ENCODE measurements at regions not wholly inside any gene's neighbourhood (a gene's known extent, or its start where the extent isn't known, plus 50 kb on each side); places are given as distances from the start of the nearest gene placed in this dataset.
"Not testable (repeated sequence)": the region's sequence is repeated elsewhere in the genome, so short reads cannot be mapped to it uniquely, and the experiment has no call there.

- H3K4me3 ChIP-seq (replicated peaks in 1 of 4; ENCODE audit: control extremely low read depth in 1 of 4, insufficient read depth in 1 of 4, low read depth in 3 of 4, low read length in 4 of 4): no peak overlapping the region
- no peak for TF ChIP-seq CTCF (conservative IDR thresholded peaks at IDR 0.05 in 1 of 2, IDR thresholded peaks at IDR 0.05 in 1 of 2; ENCODE audit: low read depth in 1 of 2, low read length in 2 of 2)
- TF ChIP-seq EZH2 (IDR thresholded peaks at IDR 0.05; ENCODE audit: low read length, missing control alignments): no peak
These were observed 468.2 kb downstream of the XYLT1 start for GRCh38 chr16:17002565-17002964.

GRCh38 chr16:17005963-17006362 lies 464.8 kb downstream of the XYLT1 start:
- H3K9me3 ChIP-seq (ENCODE audit: control insufficient read depth, insufficient read depth, low read depth, low read length); H3K4me2 ChIP-seq (ENCODE audit: extremely low read depth, insufficient read depth, low read length); H3K4me1 ChIP-seq (ENCODE audit: control insufficient read depth, extremely low read depth, insufficient read depth, low read length); H3K4me3 ChIP-seq (replicated peaks in 1 of 4; ENCODE audit: control extremely low read depth in 1 of 4, insufficient read depth in 1 of 4, low read depth in 3 of 4, low read length in 4 of 4); H2AFZ ChIP-seq (ENCODE audit: low read length); H4K20me1 ChIP-seq (ENCODE audit: control insufficient read depth, extremely low read depth, insufficient read depth, low read length); H3K79me2 ChIP-seq (ENCODE audit: control insufficient read depth, insufficient read depth, low read length); H3K27ac ChIP-seq (ENCODE audit: insufficient read depth, low read length); DNase-seq (ENCODE audit: low read depth in 2 of 2); H3K36me3 ChIP-seq (ENCODE audit: control insufficient read depth, insufficient read depth, low read length); H3K9ac ChIP-seq (ENCODE audit: insufficient read depth, low read length); H3K27me3 ChIP-seq (ENCODE audit: control insufficient read depth, insufficient read depth, low read length): not testable (repeated sequence)

More at GRCh38 chr16:17002565-17002964, 468.2 kb downstream of the XYLT1 start:
- no peaks in the 10 kb centered on the region for H3K79me2 ChIP-seq (ENCODE audit: control insufficient read depth, insufficient read depth, low read length)
- no peak overlapping the region for H2AFZ ChIP-seq (ENCODE audit: low read length)
- no peak overlapping the region for H3K4me2 ChIP-seq (ENCODE audit: extremely low read depth, insufficient read depth, low read length)
- no peak overlapping the region for H3K27ac ChIP-seq (ENCODE audit: insufficient read depth, low read length)
- H3K9ac ChIP-seq (ENCODE audit: insufficient read depth, low read length): no peak overlapping the region
- H3K9me3 ChIP-seq (ENCODE audit: control insufficient read depth, insufficient read depth, low read depth, low read length): no peaks in the 10 kb centered on the region
- H4K20me1 ChIP-seq (ENCODE audit: control insufficient read depth, extremely low read depth, insufficient read depth, low read length): no peaks in the 10 kb centered on the region
- H3K27me3 ChIP-seq (ENCODE audit: control insufficient read depth, insufficient read depth, low read length): no peaks in the 10 kb centered on the region
- no peak for DNase-seq (ENCODE audit: low read depth in 2 of 2)
- H3K36me3 ChIP-seq (ENCODE audit: control insufficient read depth, insufficient read depth, low read length): no peaks in the 10 kb centered on the region
- no peaks in the 10 kb centered on the region for H3K4me1 ChIP-seq (ENCODE audit: control insufficient read depth, extremely low read depth, insufficient read depth, low read length)

GRCh38 chr16:17011712-17012111 lies 459.0 kb downstream of the XYLT1 start:
- no peak overlapping the region for H3K4me3 ChIP-seq (replicated peaks in 1 of 4; ENCODE audit: control extremely low read depth in 1 of 4, insufficient read depth in 1 of 4, low read depth in 3 of 4, low read length in 4 of 4)
- H3K4me2 ChIP-seq (ENCODE audit: extremely low read depth, insufficient read depth, low read length): no peak overlapping the region
- DNase-seq (ENCODE audit: low read depth in 2 of 2): no peak
- no peaks in the 10 kb centered on the region for H4K20me1 ChIP-seq (ENCODE audit: control insufficient read depth, extremely low read depth, insufficient read depth, low read length)
- no peak overlapping the region for H3K9ac ChIP-seq (ENCODE audit: insufficient read depth, low read length)
- no peak overlapping the region for H2AFZ ChIP-seq (ENCODE audit: low read length)
- H3K9me3 ChIP-seq (ENCODE audit: control insufficient read depth, insufficient read depth, low read depth, low read length): no peaks in the 10 kb centered on the region
- H3K27me3 ChIP-seq (ENCODE audit: control insufficient read depth, insufficient read depth, low read length): no peaks in the 10 kb centered on the region
- TF ChIP-seq EZH2 (IDR thresholded peaks at IDR 0.05; ENCODE audit: low read length, missing control alignments): no peak
- no peak for TF ChIP-seq CTCF (conservative IDR thresholded peaks at IDR 0.05 in 1 of 2, IDR thresholded peaks at IDR 0.05 in 1 of 2; ENCODE audit: low read depth in 1 of 2, low read length in 2 of 2)
- no peaks in the 10 kb centered on the region for H3K4me1 ChIP-seq (ENCODE audit: control insufficient read depth, extremely low read depth, insufficient read depth, low read length)
- H3K27ac ChIP-seq (ENCODE audit: insufficient read depth, low read length): no peak overlapping the region
- no peaks in the 10 kb centered on the region for H3K36me3 ChIP-seq (ENCODE audit: control insufficient read depth, insufficient read depth, low read length)
- H3K79me2 ChIP-seq (ENCODE audit: control insufficient read depth, insufficient read depth, low read length): no peaks in the 10 kb centered on the region
